ENCODE measurements at regions not wholly inside any gene's neighbourhood (a gene's known extent, or its start where the extent isn't known, plus 50 kb on each side); places are given as distances from the start of the nearest gene placed in this dataset.

GRCh38 chr13:106400289-106400688 is 135.2 kb downstream of the EFNB2 start:
- no peak overlapping the region for H3K14ac ChIP-seq (replicated peaks; ENCODE audit: low read depth, low read length)
- POLR2A ChIA-PET (ENCODE audit: unreplicated experiment), result no interaction called here
- H3K79me1 ChIP-seq (ENCODE audit: low read depth in 1 of 2, low read length in 2 of 2), result no peaks in the 10 kb centered on the region
- H3K9me1 ChIP-seq (ENCODE audit: insufficient read depth, low read length), result no peaks in the 10 kb centered on the region
- no peaks in the 10 kb centered on the region for H4K20me1 ChIP-seq (ENCODE audit: insufficient read depth, low read length)
- DNase-seq (no peak), ATAC-seq (ENCODE audit: low read depth) (no peak)
- in situ Hi-C loops (cut with MboI; ENCODE audit: low sequenced_read_pairs) (no loop called here), dilution Hi-C loops (cut with HindIII; ENCODE audit: low sequenced_read_pairs, unreplicated experiment) (no loop called here), intact Hi-C loops (cut with micrococcal nuclease) (no loop called here)
- no peak overlapping the region for H4K91ac ChIP-seq (ENCODE audit: insufficient read depth, low read depth, low read length)
- H3K36me3 ChIP-seq (ENCODE audit: control insufficient read depth, insufficient read depth, low read length), result no peaks in the 10 kb centered on the region
- no peak overlapping the region for H3K4me2 ChIP-seq (ENCODE audit: low read depth, low read length)
- H3K9ac ChIP-seq (ENCODE audit: low read depth, low read length), result no peak overlapping the region
- no peak overlapping the region for H4K8ac ChIP-seq (ENCODE audit: low read depth in 2 of 2, low read length in 2 of 2)
- no peak overlapping the region for H3K18ac ChIP-seq (ENCODE audit: low read depth, low read length)
- no peak overlapping the region for H2AK9ac ChIP-seq (replicated peaks; ENCODE audit: low read depth, low read length, poor library complexity)
- no peaks in the 10 kb centered on the region for H3K4me1 ChIP-seq (ENCODE audit: control insufficient read depth, insufficient read depth, low read length)
- no peak overlapping the region for H3K4ac ChIP-seq (ENCODE audit: low read depth, low read length)
- H3K9me3 ChIP-seq (ENCODE audit: control insufficient read depth, insufficient read depth, low read length), result no peaks in the 10 kb centered on the region
- H2AFZ ChIP-seq (replicated peaks; ENCODE audit: low read length, poor library complexity), result no peak overlapping the region
- no peaks in the 10 kb centered on the region for H3K27me3 ChIP-seq (ENCODE audit: control insufficient read depth, insufficient read depth, low read length)
- H3K27ac ChIP-seq (ENCODE audit: insufficient read depth, low read length), result no peak overlapping the region
- no peak overlapping the region for H3K23ac ChIP-seq (ENCODE audit: low read depth, low read length)
- H4K5ac ChIP-seq (ENCODE audit: low read depth, low read length), result no peak overlapping the region
- no peak overlapping the region for H2AK5ac ChIP-seq (ENCODE audit: low read depth, low read length)
- no peak overlapping the region for H3K56ac ChIP-seq (ENCODE audit: extremely low read depth, insufficient read depth, low read length)
- H2BK5ac ChIP-seq (ENCODE audit: low read depth, low read length, poor library complexity, severe bottlenecking), result no peak overlapping the region
- H2BK15ac ChIP-seq (ENCODE audit: low read depth, low read length), result no peak overlapping the region
- H2BK120ac ChIP-seq (ENCODE audit: low read depth, low read length), result no peak overlapping the region
- TF ChIP-seq RAD21 (IDR thresholded peaks at IDR 0.05; ENCODE audit: low read length), result no peak
- TF ChIP-seq MAZ (IDR thresholded peaks at IDR 0.05; ENCODE audit: borderline replicate concordance, low read depth, low read length), result no peak
- TF ChIP-seq FOS (IDR thresholded peaks at IDR 0.05; ENCODE audit: low read depth, low read length), result no peak
- no peak for TF ChIP-seq RFX5 (IDR thresholded peaks at IDR 0.05; ENCODE audit: low read depth, low read length)
- TF ChIP-seq NFE2L2 (IDR thresholded peaks at IDR 0.05; ENCODE audit: low read depth, low read length), result no peak
- H2BK20ac ChIP-seq (ENCODE audit: low read depth, low read length), result no peak overlapping the region
- no TSS peak for BruUV-seq (replicated peaks)
- no peak overlapping the region for H3K4me3 ChIP-seq (ENCODE audit: insufficient read depth, low read depth, low read length)
- CTCF ChIA-PET, result no interaction called here
- WGBS, 2 experiments (ENCODE audit: extremely low coverage in 2 of 2, insufficient read length in 1 of 2), result 60% methylated on average over 1 of the region's 1 CpG; no CpG with 5 or more reads in 1 of the 2 experiments

All from IMR-90 (cell line).